T-helper 17 cell (primary cell): ENCODE measurements at regions not wholly inside any gene's neighbourhood (a gene's known extent, or its start where the extent isn't known, plus 50 kb on each side); places are given as distances from the start of the nearest gene placed in this dataset.
"Not testable (repeated sequence)": the region's sequence is repeated elsewhere in the genome, so short reads cannot be mapped to it uniquely, and the experiment has no call there.

Experiments
- ATAC-seq: fragments of 150-1000 bp; cut with Tn5 transposase; 2 replicates; pipeline ENCODE4 v1.10.0; 2021; ENCODE audit warnings: mild to moderate bottlenecking, moderate library complexity
- DNase-seq, 3 donors: peaks; one replicate each; pipeline versions ENCODE4 v3.0.0 to v3.0.0-alpha.2; 2020 to 2021
- H3K9me3 ChIP-seq: one replicate; pipeline ENCODE4 v1.7.0; 2013; ENCODE audit warnings: low read length, mild to moderate bottlenecking; ENCODE audit not compliant: control insufficient read depth, poor library complexity, severe bottlenecking
- H3K27ac Mint-ChIP-seq: one replicate; pipeline ENCODE4 v1.8.0; 2022; ENCODE audit warnings: mild to moderate bottlenecking, moderate library complexity, mixed read lengths
- H3K27me3 Mint-ChIP-seq: one replicate; pipeline ENCODE4 v1.8.0; 2022; ENCODE audit warnings: mixed read lengths
- H3K36me3 Mint-ChIP-seq: one replicate; pipeline ENCODE4 v1.8.0; 2022; ENCODE audit warnings: low read depth, mixed read lengths
- H3K4me1 Mint-ChIP-seq: one replicate; pipeline ENCODE4 v1.8.0; 2022; ENCODE audit warnings: mild to moderate bottlenecking, mixed read lengths
- H3K4me3 Mint-ChIP-seq: one replicate; pipeline ENCODE4 v1.8.0; 2022; ENCODE audit warnings: mild to moderate bottlenecking, moderate library complexity, mixed read lengths

DNA sequence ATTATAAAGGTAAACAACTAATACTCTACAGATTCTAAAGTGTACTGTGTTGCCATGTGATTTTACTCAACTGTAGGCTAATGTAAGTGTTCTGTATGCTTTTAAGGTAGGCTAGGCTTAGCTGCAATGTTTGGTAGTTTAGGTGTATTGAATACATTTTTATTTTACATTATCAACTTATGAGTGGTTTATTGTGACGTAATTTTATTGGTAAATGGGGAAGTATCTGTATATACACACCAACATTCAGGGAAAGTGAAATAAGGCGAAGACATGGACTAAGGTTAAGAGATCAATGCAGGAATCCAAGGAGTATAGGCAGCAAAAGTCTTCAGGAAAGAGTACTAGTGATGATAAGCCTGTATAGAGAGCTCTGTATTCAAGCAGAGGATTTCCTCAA lies 365.8 kb upstream of the MGAT4C start:
- H3K9me3 ChIP-seq, result no peaks in the 10 kb centered on the region
- DNase-seq, result no peak
- H3K4me3 Mint-ChIP-seq, result no peak overlapping the region
- no peaks in the 10 kb centered on the region for H3K27me3 Mint-ChIP-seq
- no peak for ATAC-seq
- H3K4me1 Mint-ChIP-seq, result no peaks in the 10 kb centered on the region
- no peaks in the 10 kb centered on the region for H3K36me3 Mint-ChIP-seq
- no peak overlapping the region for H3K27ac Mint-ChIP-seq

DNA sequence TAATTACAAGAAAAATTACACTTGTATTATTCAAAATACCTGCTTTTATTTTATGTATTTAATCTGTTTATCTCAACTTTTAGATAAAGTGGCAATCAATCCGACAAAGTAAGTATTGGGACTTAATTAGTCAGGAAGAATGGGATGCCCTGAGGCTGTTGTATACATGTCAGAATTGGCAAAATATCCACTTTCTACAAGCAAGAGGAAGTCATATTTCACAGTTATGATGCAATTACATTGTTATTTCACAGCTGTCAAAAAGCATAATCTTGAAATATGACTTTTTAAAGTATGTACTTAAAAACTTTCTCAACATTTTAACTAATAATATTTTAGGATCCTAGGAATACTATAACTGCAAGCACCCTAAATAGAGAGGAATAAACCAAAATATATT lies 357.1 kb upstream of the MGAT4C start:
- Mint-ChIP-seq H3K27ac (no peak overlapping the region), H3K4me3 (no peak overlapping the region), H3K36me3 (no peaks in the 10 kb centered on the region), H3K4me1 (no peaks in the 10 kb centered on the region), H3K27me3 (no peaks in the 10 kb centered on the region)
- no peaks in the 10 kb centered on the region for H3K9me3 ChIP-seq
- ATAC-seq, result no peak
- no peak for DNase-seq

DNA sequence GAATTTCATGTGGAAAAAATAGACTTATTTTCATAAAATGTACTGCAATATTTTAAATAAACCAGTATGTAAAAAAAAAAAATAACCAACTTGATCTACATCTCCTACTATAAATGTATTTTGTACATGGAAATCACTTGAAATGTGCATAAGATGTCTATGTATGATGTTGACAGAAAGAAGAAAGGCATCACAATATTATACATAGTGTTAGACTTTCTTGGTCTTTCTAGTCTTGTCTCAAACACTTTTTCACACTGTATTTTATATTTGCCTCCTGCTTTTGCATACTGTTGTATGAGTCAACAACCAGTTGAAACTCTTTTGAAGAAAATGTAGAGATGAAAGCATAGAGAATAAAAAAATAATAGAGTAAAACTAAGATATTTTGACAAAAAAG lies 352.4 kb upstream of the MGAT4C start:
- Mint-ChIP-seq H3K36me3 (no peaks in the 10 kb centered on the region), H3K4me1 (no peaks in the 10 kb centered on the region), H3K27ac (no peak overlapping the region), H3K4me3 (no peak overlapping the region), H3K27me3 (no peaks in the 10 kb centered on the region)
- DNase-seq, result no peak
- ATAC-seq, result no peak
- no peaks in the 10 kb centered on the region for H3K9me3 ChIP-seq

DNA sequence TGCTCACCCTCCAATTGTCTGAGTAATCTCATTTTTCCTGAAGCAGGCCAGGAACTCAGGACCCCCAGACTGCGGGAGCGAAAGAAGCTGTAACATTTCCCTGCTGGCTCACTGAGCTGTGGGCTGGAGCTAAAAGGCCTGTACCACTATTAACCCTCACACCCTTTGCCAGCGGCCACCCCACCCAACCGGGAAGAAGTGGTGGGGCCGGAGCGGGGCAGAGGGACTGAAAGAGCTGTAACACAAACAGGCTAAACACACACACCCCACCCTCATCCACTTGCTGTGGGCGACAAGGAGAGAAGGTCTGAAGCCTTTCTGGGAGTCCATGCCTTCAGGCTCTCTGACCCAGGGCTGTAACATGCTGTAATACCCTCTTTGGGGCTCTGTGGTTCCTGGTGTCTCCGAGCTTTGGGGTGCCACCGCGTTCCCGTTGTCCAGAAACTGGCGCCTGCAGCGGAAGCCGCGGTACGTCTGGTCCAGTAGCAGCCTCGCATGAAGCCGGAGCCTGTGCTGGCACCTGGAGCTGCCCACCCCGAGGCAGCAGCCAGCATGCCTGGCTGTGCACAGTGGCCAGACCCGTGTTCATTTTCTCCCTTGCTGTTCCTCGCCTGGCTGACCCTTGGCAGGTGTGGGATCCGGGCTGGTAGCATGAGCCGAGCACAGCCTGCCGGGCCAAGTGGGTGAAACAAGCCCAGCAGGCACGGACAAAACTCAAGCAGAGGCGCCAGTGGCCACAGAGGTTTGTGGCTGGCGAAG lies 345.5 kb upstream of the MGAT4C start:
- no peaks in the 10 kb centered on the region for H3K27me3 Mint-ChIP-seq
- no peaks in the 10 kb centered on the region for H3K9me3 ChIP-seq
- ATAC-seq, result no peak
- no peak overlapping the region for H3K27ac Mint-ChIP-seq
- H3K4me3 Mint-ChIP-seq, result no peak overlapping the region
- H3K4me1 Mint-ChIP-seq, result no peaks in the 10 kb centered on the region
- no peaks in the 10 kb centered on the region for H3K36me3 Mint-ChIP-seq
- DNase-seq, result no peak

DNA sequence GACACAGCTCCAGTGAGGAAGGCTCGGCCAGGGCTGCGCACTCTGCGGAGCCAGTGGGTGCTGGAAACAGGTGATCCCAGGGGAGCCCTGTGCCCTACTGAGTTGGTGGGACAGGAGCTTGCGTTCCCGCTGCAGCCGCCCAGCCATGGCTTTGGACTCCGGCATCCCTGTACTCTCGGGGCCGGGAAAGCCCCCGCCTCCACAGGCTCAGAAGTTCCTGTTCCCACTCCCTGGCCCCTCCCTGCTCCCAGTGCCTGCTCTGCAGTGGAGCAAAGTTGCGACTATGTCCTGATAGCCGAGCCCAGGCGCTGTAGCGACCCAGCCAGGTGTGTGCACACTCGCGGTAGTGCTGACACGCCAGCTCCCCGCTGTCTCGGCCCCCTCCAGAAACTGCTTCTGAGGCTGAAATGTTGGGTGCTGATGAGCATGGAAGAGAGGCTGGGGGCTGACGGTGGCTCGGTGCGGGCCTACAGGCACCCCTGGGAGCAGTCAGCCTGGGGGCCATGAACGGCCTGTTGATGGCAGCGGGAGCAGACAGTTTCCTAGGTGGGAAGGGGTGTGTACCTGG lies 344.6 kb upstream of the MGAT4C start:
- Mint-ChIP-seq H3K27ac (no peak overlapping the region), H3K27me3 (no peaks in the 10 kb centered on the region)

DNA sequence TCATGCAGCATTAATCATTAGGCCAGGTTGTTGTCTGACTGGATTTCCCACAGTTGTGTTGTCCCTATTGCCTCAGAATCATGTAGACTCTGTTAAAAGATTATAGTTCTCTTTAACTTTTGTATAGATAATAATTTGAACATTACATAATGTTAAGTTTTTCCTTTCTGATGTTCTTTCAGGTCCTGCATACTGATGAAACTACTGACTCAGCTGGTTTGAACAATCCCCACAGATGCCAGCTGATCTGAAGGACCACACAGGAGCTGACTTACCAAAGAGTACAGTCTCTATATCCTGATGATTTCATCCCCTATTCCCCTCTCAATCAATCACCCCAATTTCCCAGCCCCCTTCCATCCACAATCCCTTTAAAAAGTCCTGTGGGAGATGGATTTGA lies 341.2 kb upstream of the MGAT4C start:
- ATAC-seq, result no peak
- Mint-ChIP-seq H3K4me3 (no peak overlapping the region), H3K4me1 (no peaks in the 10 kb centered on the region), H3K27ac (no peak overlapping the region), H3K36me3 (no peaks in the 10 kb centered on the region), H3K27me3 (no peaks in the 10 kb centered on the region)
- DNase-seq, result no peak
- H3K9me3 ChIP-seq, result no peaks in the 10 kb centered on the region

More for the DNA sequence above, 344.6 kb upstream of the MGAT4C start:
- DNase-seq, result no peak
- ATAC-seq, result no peak
- H3K9me3 ChIP-seq, result no peaks in the 10 kb centered on the region
- Mint-ChIP-seq H3K4me3 (no peak overlapping the region), H3K36me3 (no peaks in the 10 kb centered on the region), H3K4me1 (no peaks in the 10 kb centered on the region)

DNA sequence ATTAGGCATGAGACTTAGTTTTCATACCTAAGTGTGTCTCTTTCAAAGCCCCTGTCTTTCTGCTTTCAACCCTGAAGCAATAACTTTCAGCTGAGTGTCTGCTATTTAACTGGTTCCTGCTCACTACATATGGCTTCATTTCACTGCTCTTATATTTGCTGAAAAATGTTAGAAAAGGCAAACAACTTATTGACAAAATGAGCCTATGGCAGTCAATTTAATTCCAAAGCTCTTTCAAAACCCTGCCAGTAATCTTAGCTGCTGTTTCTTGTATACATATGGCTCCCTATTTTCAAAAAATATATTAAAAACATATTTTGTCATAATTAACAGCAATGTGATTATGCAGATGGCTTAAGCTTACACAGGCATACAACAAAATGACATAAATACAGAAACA lies 334.1 kb upstream of the MGAT4C start:
- H3K9me3 ChIP-seq, result no peaks in the 10 kb centered on the region
- H3K36me3 Mint-ChIP-seq, result no peaks in the 10 kb centered on the region
- H3K27ac Mint-ChIP-seq, result no peak overlapping the region
- H3K4me3 Mint-ChIP-seq, result no peak overlapping the region
- H3K27me3 Mint-ChIP-seq, result no peaks in the 10 kb centered on the region
- ATAC-seq, result no peak
- no peaks in the 10 kb centered on the region for H3K4me1 Mint-ChIP-seq
- no peak for DNase-seq

DNA sequence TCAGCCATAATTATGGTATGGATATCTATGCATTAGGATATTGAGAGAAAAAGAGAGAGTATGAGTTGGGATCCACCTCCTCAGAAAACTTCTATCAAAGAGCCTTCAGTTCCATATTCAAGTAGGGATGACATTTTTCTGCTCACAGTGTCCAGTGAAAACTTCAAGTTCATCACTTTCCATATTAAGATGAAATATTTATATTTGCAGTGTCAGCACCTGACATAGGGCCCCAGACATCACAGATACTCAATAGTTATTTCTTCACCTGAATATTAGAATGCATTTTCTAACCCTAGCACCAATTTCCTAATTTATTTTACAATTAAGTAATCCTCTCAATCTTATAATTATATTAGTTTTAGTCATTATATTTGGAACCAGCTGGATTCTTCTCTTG lies 318.0 kb upstream of the MGAT4C start:
- ATAC-seq (no peak), DNase-seq (no peak)
- no peaks in the 10 kb centered on the region for H3K9me3 ChIP-seq
- Mint-ChIP-seq H3K4me1 (no peaks in the 10 kb centered on the region), H3K27ac (no peak overlapping the region), H3K36me3 (no peaks in the 10 kb centered on the region), H3K27me3 (no peaks in the 10 kb centered on the region), H3K4me3 (no peak overlapping the region)

DNA sequence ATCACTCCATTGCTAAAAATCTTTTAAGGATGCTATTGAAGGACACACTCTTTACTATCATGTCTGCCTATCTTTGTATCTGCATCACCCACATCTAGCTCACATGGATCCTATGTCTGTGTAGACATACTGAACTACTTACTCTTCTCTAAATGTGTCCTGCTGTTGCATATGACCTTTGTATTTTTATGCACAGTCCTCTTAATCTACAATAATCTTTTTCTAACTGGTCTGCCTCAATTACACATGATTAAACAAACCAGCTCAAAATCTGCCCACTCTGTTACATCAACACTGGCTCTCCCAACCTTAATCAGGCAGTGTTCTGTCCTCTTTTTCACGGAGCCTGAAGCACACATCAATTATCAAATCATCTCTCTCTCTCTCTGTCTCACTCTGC lies 316.3 kb upstream of the MGAT4C start:
- ATAC-seq (no peak), DNase-seq (no peak)
- Mint-ChIP-seq H3K4me1 (no peaks in the 10 kb centered on the region), H3K27ac (no peak overlapping the region), H3K27me3 (no peaks in the 10 kb centered on the region), H3K36me3 (no peaks in the 10 kb centered on the region), H3K4me3 (no peak overlapping the region)
- no peaks in the 10 kb centered on the region for H3K9me3 ChIP-seq

DNA sequence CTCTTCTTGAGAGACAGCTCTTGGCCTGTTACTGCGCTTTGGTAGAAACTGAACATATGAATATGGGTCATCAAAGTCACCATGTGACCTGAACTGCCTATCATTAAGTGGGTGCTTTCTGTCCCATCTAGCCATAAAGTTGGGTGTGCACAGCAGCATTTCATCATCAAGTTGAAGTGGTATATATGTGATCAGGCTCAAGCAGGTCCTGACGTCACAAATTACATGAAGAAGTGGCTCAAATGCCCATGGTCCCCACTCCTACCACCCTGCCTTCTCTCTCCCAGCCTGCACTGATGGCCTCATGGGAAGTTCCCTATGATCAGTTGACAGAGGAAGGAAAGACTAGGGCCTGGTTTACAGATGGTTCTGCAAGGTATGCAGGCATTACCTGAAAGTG lies 308.8 kb upstream of the MGAT4C start:
- DNase-seq (no peak), ATAC-seq (no peak)
- no peak overlapping the region for H3K4me3 Mint-ChIP-seq
- no peak overlapping the region for H3K27ac Mint-ChIP-seq
- H3K9me3 ChIP-seq, result no peaks in the 10 kb centered on the region
- H3K27me3 Mint-ChIP-seq, result no peaks in the 10 kb centered on the region
- no peaks in the 10 kb centered on the region for H3K36me3 Mint-ChIP-seq
- no peaks in the 10 kb centered on the region for H3K4me1 Mint-ChIP-seq

DNA sequence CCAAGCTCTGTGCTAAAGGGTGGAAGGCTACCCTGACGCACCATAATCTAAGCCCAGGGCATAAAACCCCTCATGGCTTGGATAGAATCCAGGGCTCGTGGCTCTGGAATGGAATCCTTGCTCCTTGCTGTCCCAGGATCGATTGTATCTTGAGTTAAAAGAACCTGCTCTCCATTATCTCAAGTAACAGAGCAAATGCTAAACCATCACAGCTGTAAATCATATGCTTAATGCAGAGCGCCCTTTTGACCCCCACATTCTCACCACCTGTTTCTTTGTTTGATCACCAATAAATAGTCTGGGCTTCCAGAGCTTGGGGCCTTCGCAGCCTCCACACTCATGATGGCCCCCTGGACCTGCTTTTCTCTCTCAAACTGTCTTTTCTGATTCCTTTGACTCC lies 299.3 kb upstream of the MGAT4C start:
- not testable (repeated sequence) for ATAC-seq

DNA sequence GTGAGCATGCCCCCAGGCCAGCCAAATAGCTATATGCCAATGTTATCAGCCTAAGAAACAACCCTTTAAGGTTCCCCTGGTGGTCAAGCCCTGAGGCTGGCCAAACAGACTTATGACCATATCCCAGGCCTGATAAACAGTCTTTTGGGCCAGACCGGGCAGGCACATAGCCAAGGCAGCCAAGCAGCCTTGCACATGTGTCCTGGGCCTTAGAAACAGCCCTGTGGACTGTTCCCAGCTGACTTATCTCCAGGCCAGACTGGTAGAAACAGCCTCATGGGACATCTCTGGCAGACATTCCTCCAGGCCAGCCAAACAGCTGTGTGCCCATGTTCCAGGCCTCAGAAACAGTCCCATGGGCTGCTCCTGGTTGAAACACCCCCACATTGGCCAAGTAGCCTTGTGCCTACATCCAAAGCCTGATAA lies 295.0 kb upstream of the MGAT4C start:
- H3K36me3 Mint-ChIP-seq, result no peaks in the 10 kb centered on the region
- no peaks in the 10 kb centered on the region for H3K9me3 ChIP-seq
- ATAC-seq (no peak), DNase-seq (no peak)
- no peaks in the 10 kb centered on the region for H3K27me3 Mint-ChIP-seq
- no peak overlapping the region for H3K27ac Mint-ChIP-seq
- H3K4me1 Mint-ChIP-seq, result no peaks in the 10 kb centered on the region
- no peak overlapping the region for H3K4me3 Mint-ChIP-seq

More for the DNA sequence above, 299.3 kb upstream of the MGAT4C start:
- not testable (repeated sequence) for H3K27me3 Mint-ChIP-seq, H3K9me3 ChIP-seq, DNase-seq, H3K4me1 Mint-ChIP-seq, H3K36me3 Mint-ChIP-seq, H3K4me3 Mint-ChIP-seq, H3K27ac Mint-ChIP-seq

DNA sequence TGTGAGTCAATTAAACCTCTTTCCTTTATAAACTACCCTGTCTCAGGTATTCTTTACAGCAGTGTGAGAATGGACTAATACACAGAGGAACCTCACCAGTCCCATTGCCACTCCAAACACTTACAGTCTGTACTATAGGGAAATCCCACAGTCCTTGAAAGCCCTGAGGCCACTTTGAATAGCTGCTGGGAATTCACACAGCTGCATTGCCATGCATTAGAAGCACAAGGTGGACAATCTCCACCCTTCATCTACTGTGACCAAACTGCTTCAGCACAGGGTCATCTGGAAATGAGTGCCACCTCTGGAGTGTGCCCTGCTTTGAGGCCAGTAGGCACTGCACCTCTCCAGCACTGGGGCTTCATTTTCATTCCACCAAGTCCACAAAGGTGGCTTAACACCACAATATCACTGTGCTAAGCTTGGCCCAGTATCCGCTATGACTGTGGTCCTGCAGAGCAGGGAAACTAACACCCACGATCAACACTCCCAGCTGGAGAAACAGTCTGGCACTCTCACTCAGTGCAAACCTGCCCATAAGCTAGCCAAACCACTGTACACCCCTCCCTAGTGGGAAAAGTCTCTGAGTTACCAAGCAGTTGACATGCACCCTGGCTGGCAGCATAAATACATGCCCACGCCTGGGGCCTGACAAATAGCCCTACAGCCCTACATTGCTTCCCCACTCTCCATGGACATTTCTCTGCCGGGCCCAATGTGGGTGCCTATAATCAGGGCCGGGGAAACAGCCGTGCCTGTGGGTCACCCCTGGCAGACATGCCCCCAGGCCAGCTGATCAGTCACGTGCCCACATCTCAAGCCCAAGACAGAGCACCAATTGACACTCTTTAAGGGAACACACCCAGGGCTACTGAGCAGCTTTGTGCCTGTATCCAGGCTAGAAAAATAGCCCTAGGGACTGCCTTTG lies 294.3 kb upstream of the MGAT4C start:
- Mint-ChIP-seq H3K4me3 (no peak overlapping the region), H3K27me3 (no peaks in the 10 kb centered on the region), H3K4me1 (no peaks in the 10 kb centered on the region), H3K27ac (no peak overlapping the region), H3K36me3 (no peaks in the 10 kb centered on the region)
- DNase-seq, result no peak
- ATAC-seq, result no peak
- H3K9me3 ChIP-seq, result no peaks in the 10 kb centered on the region
